H9 (cell line): ENCODE measurements at regions not wholly inside any gene's neighbourhood (a gene's known extent, or its start where the extent isn't known, plus 50 kb on each side); places are given as distances from the start of the nearest gene placed in this dataset.

ENCODE experiments used
- DNase-seq: peaks from one replicate; pipeline ENCODE4 v3.0.0-alpha.2; 2017
- H2AFZ ChIP-seq: one replicate; pipeline ENCODE4 v1.6.1; 2013; ENCODE audit warnings: mild to moderate bottlenecking, low read length, control low read depth, moderate library complexity
- H2AK5ac ChIP-seq: 2 replicates; pipeline ENCODE4 v1.6.1; 2013; ENCODE audit warnings: low read length, control low read depth, mixed read lengths; ENCODE audit not compliant: insufficient read length
- H2BK120ac ChIP-seq: one replicate; pipeline ENCODE4 v1.6.1; 2013; ENCODE audit warnings: low read depth, mild to moderate bottlenecking, low read length, control low read depth, inconsistent platforms; ENCODE audit not compliant: poor library complexity, severe bottlenecking
- H2BK12ac ChIP-seq: 2 replicates; pipeline ENCODE4 v1.6.1; 2013; ENCODE audit warnings: low read length, control low read depth, mixed read lengths, low read depth; ENCODE audit not compliant: insufficient read length
- H2BK15ac ChIP-seq: 2 replicates; pipeline ENCODE4 v1.6.1; 2013; ENCODE audit warnings: low read depth, low read length, control low read depth
- H2BK20ac ChIP-seq: one replicate; pipeline ENCODE4 v1.6.1; 2013; ENCODE audit warnings: low read depth, mild to moderate bottlenecking, low read length, control low read depth, inconsistent platforms; ENCODE audit not compliant: poor library complexity, severe bottlenecking
- H2BK5ac ChIP-seq: 2 replicates; pipeline ENCODE4 v1.6.1; 2013; ENCODE audit warnings: low read length, control low read depth, mixed read lengths; ENCODE audit not compliant: insufficient read length
- H3K14ac ChIP-seq: 2 replicates; pipeline ENCODE4 v1.6.1; 2013; ENCODE audit warnings: low read length, control low read depth; ENCODE audit not compliant: insufficient read depth
- H3K18ac ChIP-seq: 2 replicates; pipeline ENCODE4 v1.6.1; 2013; ENCODE audit warnings: low read depth, mild to moderate bottlenecking, mixed read lengths, low read length, control low read depth; ENCODE audit not compliant: insufficient read length
- H3K23ac ChIP-seq: 2 replicates; pipeline ENCODE4 v1.6.1; 2013; ENCODE audit warnings: low read length, control low read depth, mixed read lengths, low read depth; ENCODE audit not compliant: insufficient read length
- H3K23me2 ChIP-seq: 2 replicates; pipeline ENCODE4 v1.6.1; 2013; ENCODE audit warnings: low read depth, mild to moderate bottlenecking, mixed read lengths, low read length, control low read depth; ENCODE audit not compliant: insufficient read length, poor library complexity, severe bottlenecking
- H3K27ac ChIP-seq: 2 replicates; pipeline ENCODE4 v1.5.1; 2013; ENCODE audit warnings: low read length, control low read depth, mixed read lengths, low read depth; ENCODE audit not compliant: insufficient read length
- H3K27me3 ChIP-seq: 2 replicates; pipeline ENCODE4 v1.6.1; 2013; ENCODE audit warnings: low read length, control low read depth, inconsistent platforms; ENCODE audit not compliant: insufficient read depth
- H3K4ac ChIP-seq: 2 replicates; pipeline ENCODE4 v1.6.1; 2013; ENCODE audit warnings: low read depth, mild to moderate bottlenecking, control low read depth, inconsistent platforms, low read length, moderate library complexity
- H3K4me1 ChIP-seq: 2 replicates; pipeline ENCODE4 v1.6.1; 2013; ENCODE audit warnings: low read length, control low read depth, inconsistent platforms; ENCODE audit not compliant: insufficient read depth
- H3K4me2 ChIP-seq: 2 replicates; pipeline ENCODE4 v1.6.1; 2013; ENCODE audit warnings: low read length, control low read depth, mixed read lengths; ENCODE audit not compliant: insufficient read length, insufficient read depth
- H3K56ac ChIP-seq: 2 replicates; pipeline ENCODE4 v1.6.1; 2013; ENCODE audit warnings: low read depth, mild to moderate bottlenecking, mixed read lengths, low read length, control low read depth; ENCODE audit not compliant: insufficient read length
- H3K79me1 ChIP-seq: 2 replicates; pipeline ENCODE4 v1.6.1; 2013; ENCODE audit warnings: low read depth, mild to moderate bottlenecking, moderate library complexity, low read length, control low read depth, inconsistent platforms; ENCODE audit not compliant: insufficient read depth, poor library complexity, severe bottlenecking
- H3K79me2 ChIP-seq: 2 replicates; pipeline ENCODE4 v1.6.1; 2013; ENCODE audit warnings: low read length, control low read depth, inconsistent platforms; ENCODE audit not compliant: insufficient read depth
- H3K9ac ChIP-seq: 2 replicates; pipeline ENCODE4 v1.6.1; 2013; ENCODE audit warnings: low read length, control low read depth, mixed read lengths; ENCODE audit not compliant: insufficient read length; ENCODE audit errors: extremely low read depth
- H3K9me3 ChIP-seq: one replicate; pipeline ENCODE4 v1.6.1; 2013; ENCODE audit warnings: low read depth, low read length, inconsistent platforms; ENCODE audit not compliant: control insufficient read depth
- H3T11ph ChIP-seq: one replicate; pipeline ENCODE4 v1.6.1; 2013; ENCODE audit warnings: mild to moderate bottlenecking, low read length, control low read depth, inconsistent platforms
- H4K20me1 ChIP-seq: one replicate; pipeline ENCODE4 v1.6.1; 2013; ENCODE audit not compliant: control insufficient read depth, insufficient read length, insufficient read depth
- H4K5ac ChIP-seq: 2 replicates; pipeline ENCODE4 v1.6.1; 2013; ENCODE audit warnings: low read depth, mild to moderate bottlenecking, mixed read lengths, low read length, control low read depth; ENCODE audit not compliant: insufficient read length
- H4K8ac ChIP-seq: replicated peaks from 2 replicates; pipeline ENCODE4 v1.6.1; 2013; ENCODE audit warnings: low read length, control low read depth, mixed read lengths, low read depth; ENCODE audit not compliant: insufficient read length
- H4K91ac ChIP-seq: 2 replicates; pipeline ENCODE4 v1.6.1; 2013; ENCODE audit warnings: low read depth, mild to moderate bottlenecking, moderate library complexity, mixed read lengths, low read length, control low read depth; ENCODE audit not compliant: insufficient read length
- H3K27ac Mint-ChIP-seq, 3 experiments: 2 replicates in 2 of 3; 3 replicates in 1 of 3; pipeline ENCODE4 v1.8.0; 2020 to 2021; ENCODE audit warnings: mixed read lengths in 3 of 3, mild to moderate bottlenecking in 1 of 3, moderate library complexity in 1 of 3
- H3K27me3 Mint-ChIP-seq: 2 replicates; pipeline ENCODE4 v1.8.0; 2021; ENCODE audit warnings: low read depth, mild to moderate bottlenecking, moderate library complexity, mixed read lengths
- H3K36me3 Mint-ChIP-seq, 3 experiments: 2 replicates in 2 of 3; 3 replicates in 1 of 3; pipeline ENCODE4 v1.8.0; 2020 to 2021; ENCODE audit warnings: low read depth in 3 of 3, mixed read lengths in 3 of 3; ENCODE audit not compliant: insufficient read depth in 1 of 3
- H3K4me1 Mint-ChIP-seq, 2 experiments: 2 replicates each; pipeline ENCODE4 v1.8.0; 2020; ENCODE audit warnings: mixed read lengths in 2 of 2
- H3K4me3 Mint-ChIP-seq, 2 experiments: 2 replicates in 1 of 2; 3 replicates in 1 of 2; pipeline ENCODE4 v1.8.0; 2020 to 2021; ENCODE audit warnings: mild to moderate bottlenecking in 2 of 2, mixed read lengths in 2 of 2, moderate library complexity in 1 of 2
- H3K9me3 Mint-ChIP-seq, 2 experiments: 2 replicates in 1 of 2; 3 replicates in 1 of 2; pipeline ENCODE4 v1.8.0; 2020; ENCODE audit warnings: mild to moderate bottlenecking in 2 of 2, mixed read lengths in 2 of 2, moderate library complexity in 1 of 2
- CTCF ChIP-seq: fragments of 200-600 bp; sonication (generic); conservative IDR thresholded peaks from 3 replicates; pipeline ENCODE4 v1.8.0; 2021; ENCODE audit warnings: antibody characterized with exemption, mild to moderate bottlenecking
- WGBS: extraction: QIAGEN DNeasy Blood & Tissue Kit; methylation state at CpG from one replicate; pipeline ENCODE4 v1.1.7; 2013; ENCODE audit warnings: missing lambda C conversion rate, low lambda C conversion rate, mixed read lengths; ENCODE audit not compliant: insufficient read length; ENCODE audit errors: extremely low coverage; 5-methylcytosine and 5-hydroxymethylcytosine counted together

GRCh38 chr7:50251765-50252164 is 52.8 kb upstream of the IKZF1 start:
- Histone ChIP-seq H3K9ac (no peak overlapping the region), H3K79me1 (no peaks in the 10 kb centered on the region), H3K79me2 (no peaks in the 10 kb centered on the region), H3K27me3 (no peaks in the 10 kb centered on the region), H4K20me1 (no peaks in the 10 kb centered on the region), H4K91ac (no peak overlapping the region), H3K4me1 (no peaks in the 10 kb centered on the region), H3K4me2 (no peak overlapping the region), H3K56ac (no peak overlapping the region), H3K4ac (no peak overlapping the region), H3K9me3 (no peaks in the 10 kb centered on the region), H2BK120ac (no peak overlapping the region), H3K14ac (no peak overlapping the region; the same call in 1 of the 2 replicates), H3K18ac (no peak overlapping the region), H4K8ac (no peak overlapping the region), H2BK20ac (no peak overlapping the region), H2BK15ac (no peak overlapping the region), H2AK5ac (no peak overlapping the region), H3K23ac (no peak overlapping the region), H4K5ac (no peak overlapping the region), H2BK5ac (no peak overlapping the region), H3T11ph (no peak overlapping the region), H3K27ac (no peak overlapping the region), H3K23me2 (no peaks in the 10 kb centered on the region), H2BK12ac (no peak overlapping the region), H2AFZ (no peak overlapping the region)
- no peaks in the 10 kb centered on the region; the same call in 1 of the 2 replicates for H3K27me3 Mint-ChIP-seq
- WGBS = no CpG with 5 or more reads among the region's 3 CpGs
- DNase-seq = no peak
- H3K36me3 Mint-ChIP-seq = peaks cover 0 to 8% (median 2%) of the 10 kb centered on the region in 3 experiments; a peak in 3 of 7 replicates
- TF ChIP-seq CTCF = no peak
- no peaks in the 10 kb centered on the region for H3K4me1 Mint-ChIP-seq
- no peak overlapping the region for H3K27ac Mint-ChIP-seq
- peaks cover 10 to 13% of the 10 kb centered on the region in 2 experiments for H3K9me3 Mint-ChIP-seq
- H3K4me3 Mint-ChIP-seq = no peak overlapping the region
